Astrocyte (in vitro differentiated cells and primary cell): ENCODE measurements at regions not wholly inside any gene's neighbourhood (a gene's known extent, or its start where the extent isn't known, plus 50 kb on each side); places are given as distances from the start of the nearest gene placed in this dataset.
A peak's percentile ranks its signal among the peaks of the same experiment; 100 is the strongest.

Experiments used
- DNase-seq: peaks from one replicate; pipeline ENCODE4 v3.0.0-alpha.2; 2010; ENCODE audit warnings: low read depth
- FAIRE-seq: peaks from 2 replicates; lab custom pipeline; 2011; peaks lifted over from hg19 to GRCh38; lab: Jason Lieb, UNC
- H2AFZ ChIP-seq: 2 replicates; pipeline ENCODE4 v1.6.0; 2012; ENCODE audit warnings: low read depth, low read length, inconsistent platforms
- H3K27ac ChIP-seq: 2 replicates; pipeline ENCODE4 v1.5.1; 2011; ENCODE audit warnings: low read depth, low read length, inconsistent platforms
- H3K27me3 ChIP-seq: 2 replicates; pipeline ENCODE4 v1.6.0; 2011; ENCODE audit warnings: low read length, inconsistent platforms; ENCODE audit not compliant: insufficient read depth
- H3K36me3 ChIP-seq: 2 replicates; pipeline ENCODE4 v1.5.1; 2011; ENCODE audit warnings: low read length, inconsistent platforms; ENCODE audit not compliant: insufficient read depth
- H3K4me1 ChIP-seq: 2 replicates; pipeline ENCODE4 v1.5.1; 2011; ENCODE audit warnings: low read length, inconsistent platforms; ENCODE audit not compliant: insufficient read depth
- H3K4me2 ChIP-seq: 2 replicates; pipeline ENCODE4 v1.6.0; 2012; ENCODE audit warnings: low read length, inconsistent platforms
- H3K4me3 ChIP-seq: 2 replicates; pipeline ENCODE4 v1.5.1; 2011; ENCODE audit warnings: low read depth, mild to moderate bottlenecking, low read length, inconsistent platforms; ENCODE audit not compliant: insufficient read depth
- H3K79me2 ChIP-seq: 2 replicates; pipeline ENCODE4 v1.6.0; 2012; ENCODE audit warnings: mild to moderate bottlenecking, low read length, inconsistent platforms; ENCODE audit not compliant: insufficient read depth
- H3K9ac ChIP-seq: 2 replicates; pipeline ENCODE4 v1.6.0; 2012; ENCODE audit warnings: mild to moderate bottlenecking, low read length, inconsistent platforms
- H3K9me3 ChIP-seq: 2 replicates; pipeline ENCODE4 v1.5.1; 2012; ENCODE audit warnings: low read depth, mild to moderate bottlenecking, low read length, inconsistent platforms; ENCODE audit not compliant: insufficient read depth
- H4K20me1 ChIP-seq: 2 replicates; pipeline ENCODE4 v1.6.0; 2012; ENCODE audit warnings: low read length, inconsistent platforms; ENCODE audit not compliant: insufficient read depth
- H3K27ac Mint-ChIP-seq: one replicate; pipeline ENCODE4 v1.8.0; 2021; ENCODE audit warnings: mild to moderate bottlenecking, mixed read lengths; ENCODE audit not compliant: unreplicated experiment
- H3K27me3 Mint-ChIP-seq: one replicate; pipeline ENCODE4 v1.8.0; 2021; ENCODE audit warnings: low read depth, mixed read lengths; ENCODE audit not compliant: unreplicated experiment
- H3K36me3 Mint-ChIP-seq: one replicate; pipeline ENCODE4 v1.8.0; 2021; ENCODE audit warnings: low read depth, mixed read lengths; ENCODE audit not compliant: unreplicated experiment
- H3K4me1 Mint-ChIP-seq: one replicate; pipeline ENCODE4 v1.8.0; 2021; ENCODE audit warnings: low read depth, mixed read lengths; ENCODE audit not compliant: unreplicated experiment
- H3K4me3 Mint-ChIP-seq: one replicate; pipeline ENCODE4 v1.8.0; 2021; ENCODE audit warnings: mild to moderate bottlenecking, moderate library complexity, mixed read lengths; ENCODE audit not compliant: unreplicated experiment
- H3K9me3 Mint-ChIP-seq: one replicate; pipeline ENCODE4 v1.8.0; 2021; ENCODE audit warnings: mild to moderate bottlenecking, mixed read lengths; ENCODE audit not compliant: unreplicated experiment
- EZH2 ChIP-seq: IDR thresholded peaks from 2 replicates; pipeline ENCODE4 v1.6.1; 2012; ENCODE audit warnings: mild to moderate bottlenecking, low read length, inconsistent platforms; ENCODE audit not compliant: insufficient read depth
- TF ChIP-seq, protein P1 (sequence below): IDR thresholded peaks from 2 replicates; pipeline ENCODE4 v1.5.1; 2011; ENCODE audit warnings: low read depth, mild to moderate bottlenecking, inconsistent platforms, low read length, moderate library complexity; ENCODE audit not compliant: insufficient read depth

DNA sequence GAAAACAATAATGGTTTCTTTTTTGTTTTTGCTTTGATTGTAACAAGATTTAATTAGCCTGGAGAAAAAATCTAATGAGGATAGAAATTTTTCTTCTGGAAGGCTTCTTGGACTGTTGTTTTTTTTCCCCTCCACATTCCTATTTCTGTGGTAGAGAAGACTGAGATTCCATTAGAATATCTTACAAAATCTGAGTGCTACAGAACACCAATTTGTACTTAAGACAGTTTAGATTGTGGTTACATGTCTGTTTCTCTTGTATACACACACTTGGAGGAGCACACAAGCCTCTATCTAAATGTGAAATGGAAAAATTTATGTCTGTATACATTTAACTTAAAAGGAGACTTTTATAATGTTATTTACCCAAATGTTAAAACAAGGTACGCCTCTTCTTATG is 176.9 kb upstream of the ARSJ start:
- H3K27ac ChIP-seq: no peak overlapping the region

DNA sequence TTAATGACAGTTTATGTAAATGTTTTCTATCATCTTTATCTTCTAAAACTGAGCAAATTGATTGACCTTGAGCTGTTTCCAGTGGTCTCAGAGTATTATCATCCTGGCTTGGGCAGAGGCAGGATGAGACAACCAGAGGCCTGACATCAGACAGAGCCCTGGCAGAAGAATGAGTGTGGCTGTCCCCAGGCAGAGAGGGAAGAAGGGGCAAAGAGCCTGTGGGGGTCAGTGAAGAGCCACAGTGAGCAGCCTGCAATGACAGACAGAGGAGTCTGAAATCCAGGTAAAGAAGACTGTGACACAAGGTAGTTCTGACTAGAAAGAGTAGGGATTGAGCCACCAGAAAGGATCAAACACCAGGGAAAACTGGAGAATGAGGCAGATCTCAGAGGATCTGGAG is 182.4 kb upstream of the ARSJ start:
- no peak for TF ChIP-seq EZH2
- TF ChIP-seq, protein P1, sequence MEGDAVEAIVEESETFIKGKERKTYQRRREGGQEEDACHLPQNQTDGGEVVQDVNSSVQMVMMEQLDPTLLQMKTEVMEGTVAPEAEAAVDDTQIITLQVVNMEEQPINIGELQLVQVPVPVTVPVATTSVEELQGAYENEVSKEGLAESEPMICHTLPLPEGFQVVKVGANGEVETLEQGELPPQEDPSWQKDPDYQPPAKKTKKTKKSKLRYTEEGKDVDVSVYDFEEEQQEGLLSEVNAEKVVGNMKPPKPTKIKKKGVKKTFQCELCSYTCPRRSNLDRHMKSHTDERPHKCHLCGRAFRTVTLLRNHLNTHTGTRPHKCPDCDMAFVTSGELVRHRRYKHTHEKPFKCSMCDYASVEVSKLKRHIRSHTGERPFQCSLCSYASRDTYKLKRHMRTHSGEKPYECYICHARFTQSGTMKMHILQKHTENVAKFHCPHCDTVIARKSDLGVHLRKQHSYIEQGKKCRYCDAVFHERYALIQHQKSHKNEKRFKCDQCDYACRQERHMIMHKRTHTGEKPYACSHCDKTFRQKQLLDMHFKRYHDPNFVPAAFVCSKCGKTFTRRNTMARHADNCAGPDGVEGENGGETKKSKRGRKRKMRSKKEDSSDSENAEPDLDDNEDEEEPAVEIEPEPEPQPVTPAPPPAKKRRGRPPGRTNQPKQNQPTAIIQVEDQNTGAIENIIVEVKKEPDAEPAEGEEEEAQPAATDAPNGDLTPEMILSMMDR: no peak
- Mint-ChIP-seq H3K27ac (no peak overlapping the region), H3K4me3 (no peak overlapping the region), H3K4me1 (peaks cover 4% of the 10 kb centered on the region), H3K9me3 (no peaks in the 10 kb centered on the region), H3K36me3 (no peaks in the 10 kb centered on the region), H3K27me3 (no peaks in the 10 kb centered on the region)
- H4K20me1 ChIP-seq: no peaks in the 10 kb centered on the region
- H3K4me1 ChIP-seq: no peaks in the 10 kb centered on the region
- no peaks in the 10 kb centered on the region for H3K27me3 ChIP-seq
- H3K27ac ChIP-seq: no peak overlapping the region
- no peak overlapping the region for H3K4me3 ChIP-seq
- FAIRE-seq: no peak
- no peak for DNase-seq
- no peak overlapping the region for H3K4me2 ChIP-seq
- H2AFZ ChIP-seq: peak overlapping the region; percentile 8
- H3K9me3 ChIP-seq: no peaks in the 10 kb centered on the region
- H3K79me2 ChIP-seq: no peaks in the 10 kb centered on the region
- no peak overlapping the region for H3K9ac ChIP-seq
- no peaks in the 10 kb centered on the region for H3K36me3 ChIP-seq

More for the DNA sequence above, 176.9 kb upstream of the ARSJ start:
- Histone ChIP-seq H3K4me3 (no peak overlapping the region), H3K27me3 (no peaks in the 10 kb centered on the region), H4K20me1 (no peaks in the 10 kb centered on the region), H3K4me1 (no peaks in the 10 kb centered on the region), H3K36me3 (no peaks in the 10 kb centered on the region), H3K9ac (no peak overlapping the region), H2AFZ (no peak overlapping the region), H3K79me2 (no peaks in the 10 kb centered on the region), H3K4me2 (no peak overlapping the region), H3K9me3 (no peaks in the 10 kb centered on the region)
- no peak overlapping the region for H3K4me3 Mint-ChIP-seq
- no peak overlapping the region for H3K27ac Mint-ChIP-seq
- H3K36me3 Mint-ChIP-seq: no peaks in the 10 kb centered on the region
- FAIRE-seq (no peak), DNase-seq (peak; percentile 41)
- no peaks in the 10 kb centered on the region for H3K27me3 Mint-ChIP-seq
- no peaks in the 10 kb centered on the region for H3K9me3 Mint-ChIP-seq
- TF ChIP-seq, protein P1: no peak
- no peak for TF ChIP-seq EZH2
- H3K4me1 Mint-ChIP-seq: peaks cover 4% of the 10 kb centered on the region

DNA sequence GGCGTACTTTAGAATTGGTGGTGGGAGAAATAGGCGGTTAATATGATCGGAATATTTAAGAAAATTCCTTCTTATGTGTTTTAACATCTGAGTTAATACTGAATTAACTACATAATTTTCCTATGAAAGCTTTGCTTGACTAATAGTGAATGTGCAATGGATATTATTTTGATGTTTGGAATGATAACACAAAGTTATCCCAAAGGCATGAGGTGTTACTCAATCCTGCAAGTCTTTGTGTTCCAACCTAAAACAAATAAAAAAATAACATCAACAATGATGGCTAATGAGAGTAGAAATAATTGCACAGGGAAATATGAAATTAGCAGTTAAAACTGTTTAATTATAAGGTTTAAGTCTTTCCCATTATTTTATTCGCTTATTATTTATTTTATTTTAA is 183.6 kb upstream of the ARSJ start:
- FAIRE-seq: no peak
- H3K9ac ChIP-seq: no peak overlapping the region
- H3K27me3 ChIP-seq: no peaks in the 10 kb centered on the region
- no peak overlapping the region for H3K4me2 ChIP-seq
- no peak for DNase-seq
- H3K4me1 ChIP-seq: no peaks in the 10 kb centered on the region
- H3K9me3 ChIP-seq: no peaks in the 10 kb centered on the region
- H4K20me1 ChIP-seq: no peaks in the 10 kb centered on the region
- Mint-ChIP-seq H3K36me3 (no peaks in the 10 kb centered on the region), H3K4me3 (no peak overlapping the region), H3K27me3 (no peaks in the 10 kb centered on the region), H3K9me3 (no peaks in the 10 kb centered on the region), H3K27ac (no peak overlapping the region), H3K4me1 (peaks cover 4% of the 10 kb centered on the region)
- no peaks in the 10 kb centered on the region for H3K36me3 ChIP-seq
- no peak overlapping the region for H3K4me3 ChIP-seq
- no peak overlapping the region for H3K27ac ChIP-seq
- no peaks in the 10 kb centered on the region for H3K79me2 ChIP-seq
- H2AFZ ChIP-seq: no peak overlapping the region
- TF ChIP-seq EZH2: no peak
